Epithelial cell of esophagus (primary cell): ENCODE measurements at regions not wholly inside any gene's neighbourhood (a gene's known extent, or its start where the extent isn't known, plus 50 kb on each side); places are given as distances from the start of the nearest gene placed in this dataset.

Source experiments
- DNase-seq: peaks from one replicate; pipeline ENCODE4 v3.0.0; 2010; ENCODE audit warnings: low read depth
- H3K4me3 ChIP-seq: 2 replicates; pipeline ENCODE4 v1.5.1; 2011; ENCODE audit warnings: mild to moderate bottlenecking, low read length, control low read depth
- CTCF ChIP-seq: IDR thresholded peaks from 2 replicates; pipeline ENCODE4 v1.5.1; 2011; ENCODE audit warnings: low read depth, mild to moderate bottlenecking, low read length, control low read depth, inconsistent platforms; ENCODE audit not compliant: insufficient read depth; ENCODE audit errors: missing control alignments

GRCh38 chr12:9380650-9381049 is 172.5 kb upstream of the PZP start:
- no peak for TF ChIP-seq CTCF
- no peak overlapping the region for H3K4me3 ChIP-seq
- no peak for DNase-seq

- TF ChIP-seq CTCF: no peak
- DNase-seq: no peak
- no peak overlapping the region for H3K4me3 ChIP-seq
Measured at GRCh38 chr12:9379023-9379742, 171.0 kb upstream of the PZP start.

GRCh38 chr12:9378430-9378835 is 170.2 kb upstream of the PZP start:
- TF ChIP-seq CTCF: peak; percentile 72
- peak; percentile 68 for DNase-seq
- H3K4me3 ChIP-seq: no peak overlapping the region

- TF ChIP-seq CTCF: peak; percentile 64
- peak; percentile 55 for DNase-seq
- no peak overlapping the region for H3K4me3 ChIP-seq
Measured at GRCh38 chr12:9372202-9372601, 164.0 kb upstream of the PZP start.

- no peak for DNase-seq
- H3K4me3 ChIP-seq: no peak overlapping the region
- TF ChIP-seq CTCF: no peak
Measured at GRCh38 chr12:9367828-9368227, 159.6 kb upstream of the PZP start.

- H3K4me3 ChIP-seq: no peak overlapping the region
- TF ChIP-seq CTCF: no peak
- DNase-seq: no peak
Measured at GRCh38 chr12:9367201-9367600, 159.0 kb upstream of the PZP start.

- H3K4me3 ChIP-seq: no peak overlapping the region
- DNase-seq: no peak
- no peak for TF ChIP-seq CTCF
Measured at GRCh38 chr12:9365296-9365695, 157.1 kb upstream of the PZP start.
